GM18519 (cell line): ENCODE measurements at regions not wholly inside any gene's neighbourhood (a gene's known extent, or its start where the extent isn't known, plus 50 kb on each side); places are given as distances from the start of the nearest gene placed in this dataset.
A peak's percentile ranks its signal among the peaks of the same experiment; 100 is the strongest.

Experiments used
- ATAC-seq: cut with Tn5 transposase; IDR thresholded peaks from one replicate; pipeline ENCODE4 v1.9.1; 2021; ENCODE audit warnings: mild to moderate bottlenecking, moderate library complexity; ENCODE audit not compliant: unreplicated experiment, low FRiP score

DNA sequence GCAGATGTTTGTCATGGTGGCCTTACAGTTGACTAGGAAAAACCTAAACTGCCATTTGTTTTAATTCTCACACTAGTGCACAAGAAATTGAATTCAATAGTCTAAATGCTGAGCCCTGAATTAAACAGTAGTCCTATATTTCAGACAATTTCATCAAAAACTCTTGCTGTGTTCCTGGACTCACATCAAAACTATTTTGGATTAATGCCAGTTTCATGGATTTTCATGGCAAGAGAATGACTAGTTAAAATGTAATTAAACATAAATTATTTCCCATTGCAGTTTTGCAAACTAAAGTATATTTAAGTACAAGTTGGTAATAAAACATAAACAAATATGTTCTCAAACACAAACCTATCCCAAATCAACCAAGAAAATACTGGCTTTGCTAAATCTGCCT, 468.0 kb upstream of the PRICKLE1 start:
- no peak for ATAC-seq

- no peak for ATAC-seq
Observed at GRCh38 chr12:43054085-43054484, 464.5 kb upstream of the PRICKLE1 start.

DNA sequence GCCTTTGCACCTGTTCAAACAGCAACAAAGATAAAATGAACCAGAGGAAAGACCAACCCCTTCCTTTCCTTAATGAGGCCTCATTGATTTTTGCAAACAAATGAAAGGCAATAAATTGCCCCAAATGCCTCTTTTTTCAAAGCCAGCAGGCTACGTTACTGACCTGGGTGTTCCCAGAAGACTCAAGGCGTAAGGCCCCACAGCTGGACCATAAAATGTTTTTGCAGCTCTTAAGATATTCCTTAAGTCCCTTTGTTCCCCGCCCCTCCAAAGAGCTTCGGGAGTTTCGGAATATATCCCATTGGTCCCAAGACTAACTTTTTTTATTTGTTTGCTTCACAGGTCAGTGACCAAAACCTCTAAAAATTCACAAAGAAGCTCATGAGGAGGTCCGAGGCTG, 462.9 kb upstream of the PRICKLE1 start:
- no peak for ATAC-seq

- ATAC-seq: no peak
Observed at GRCh38 chr12:43044241-43044640, 454.7 kb upstream of the PRICKLE1 start.

GRCh38 chr12:43038991-43039390, 449.4 kb upstream of the PRICKLE1 start:
- no peak for ATAC-seq

DNA sequence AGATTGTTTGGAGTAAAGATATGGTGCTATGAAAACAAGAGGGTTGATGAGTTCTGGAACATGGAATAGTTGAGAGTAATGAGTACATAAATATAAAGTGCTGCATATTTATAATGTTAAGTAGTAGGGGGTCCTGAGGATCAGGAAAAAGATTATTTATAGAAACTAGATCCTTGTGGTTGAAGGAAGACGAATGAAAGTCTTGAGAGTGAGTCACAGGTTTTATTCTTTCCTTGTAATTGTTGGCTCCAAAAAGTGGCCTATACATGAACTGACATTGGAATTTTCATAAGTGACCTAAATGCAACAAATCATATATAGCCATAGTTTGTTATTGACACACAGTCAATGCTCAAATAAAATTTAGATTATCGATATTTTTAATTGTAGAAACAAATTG, 440.4 kb upstream of the PRICKLE1 start:
- no peak for ATAC-seq

DNA sequence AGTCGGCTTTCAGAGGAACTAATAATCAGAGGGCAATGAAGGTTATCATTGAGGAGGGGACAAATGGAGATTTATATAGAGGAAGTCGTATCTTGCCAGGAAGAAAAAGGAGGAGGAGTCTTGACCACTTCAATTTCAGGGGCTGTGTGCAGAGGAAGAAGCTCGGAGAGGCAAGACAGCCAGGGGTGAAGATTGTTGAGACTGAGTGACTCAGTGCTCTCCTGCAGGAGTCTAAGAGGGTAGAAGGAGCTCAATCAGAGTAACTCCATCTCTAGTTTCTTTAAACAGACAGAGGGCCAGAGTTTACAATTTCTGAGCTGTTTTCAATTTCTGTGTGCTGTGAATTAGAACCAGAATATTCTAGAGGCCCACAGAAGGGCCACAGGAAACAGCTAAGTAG, 439.3 kb upstream of the PRICKLE1 start:
- no peak for ATAC-seq

DNA sequence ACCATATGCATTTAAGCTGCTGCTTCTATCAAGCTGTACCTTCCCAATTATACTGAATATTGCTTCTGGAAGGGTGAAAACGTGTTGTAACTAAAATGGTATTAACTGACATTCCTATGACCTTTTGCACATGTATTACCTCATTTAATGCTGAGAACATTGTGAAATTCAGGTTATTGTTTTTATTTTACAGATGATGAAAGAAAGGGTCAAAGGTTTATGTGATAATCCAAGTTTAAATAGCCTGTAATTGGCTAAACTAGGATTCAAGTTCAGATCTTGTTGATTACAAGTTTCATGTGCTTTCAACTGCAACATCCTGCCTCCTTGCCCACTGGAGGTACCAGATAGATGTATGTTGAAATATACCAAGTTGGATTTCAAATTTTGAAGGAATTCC, 433.3 kb upstream of the PRICKLE1 start:
- no peak for ATAC-seq

- ATAC-seq: no peak
Observed at GRCh38 chr12:43015090-43015737, 425.7 kb upstream of the PRICKLE1 start.

DNA sequence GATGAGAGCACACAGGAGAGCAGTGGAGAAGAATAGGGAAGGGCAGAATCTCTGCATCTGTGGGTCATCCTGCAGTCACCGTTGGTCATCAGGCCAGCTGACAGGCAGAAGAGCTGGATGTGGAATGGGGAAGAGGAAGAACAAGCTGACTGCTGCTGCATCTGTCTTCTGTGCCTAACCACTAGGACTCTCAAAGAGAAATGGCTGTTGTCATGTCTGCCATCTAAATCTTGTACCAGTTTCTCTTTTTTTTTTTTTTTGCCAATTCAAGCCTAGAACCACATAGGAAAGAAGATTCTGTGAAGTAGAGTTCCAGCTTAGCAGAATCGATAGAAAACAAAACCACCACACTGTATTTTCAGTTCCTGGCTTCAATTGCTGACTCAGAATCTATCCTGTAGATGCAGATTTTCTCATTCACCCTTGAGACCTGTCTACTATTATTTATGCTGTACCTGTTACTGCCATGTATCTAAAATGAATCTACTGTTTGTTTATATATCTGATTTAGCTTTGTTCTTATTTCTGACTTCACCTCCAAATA, 421.9 kb upstream of the PRICKLE1 start:
- ATAC-seq: peak; percentile 92

DNA sequence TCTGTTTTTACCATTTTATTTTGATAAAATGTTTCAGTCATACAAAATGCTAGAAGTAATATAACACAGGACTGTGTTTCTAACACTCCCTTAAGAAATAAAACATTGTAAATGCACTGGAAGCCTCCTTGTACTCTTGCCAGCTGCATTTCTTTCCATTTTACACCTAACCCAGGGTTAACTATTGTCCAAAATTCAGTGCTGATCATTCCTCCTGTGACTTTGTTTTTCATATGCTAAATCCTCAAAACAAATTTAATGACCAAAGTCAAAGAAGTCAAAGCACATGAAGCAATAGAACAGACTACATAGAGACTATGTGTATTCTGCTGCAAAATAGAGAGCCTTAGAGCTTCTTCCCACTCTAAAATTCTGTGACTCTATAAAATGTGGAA, 420.3 kb upstream of the PRICKLE1 start:
- ATAC-seq: no peak

- no peak for ATAC-seq
Observed at GRCh38 chr12:43008953-43009845, 419.7 kb upstream of the PRICKLE1 start.

- no peak for ATAC-seq
Observed at GRCh38 chr12:43004908-43005307, 415.4 kb upstream of the PRICKLE1 start.

- ATAC-seq: no peak
Observed at GRCh38 chr12:43004141-43004540, 414.6 kb upstream of the PRICKLE1 start.

- no peak for ATAC-seq
Observed at GRCh38 chr12:42996869-42997431, 407.4 kb upstream of the PRICKLE1 start.

DNA sequence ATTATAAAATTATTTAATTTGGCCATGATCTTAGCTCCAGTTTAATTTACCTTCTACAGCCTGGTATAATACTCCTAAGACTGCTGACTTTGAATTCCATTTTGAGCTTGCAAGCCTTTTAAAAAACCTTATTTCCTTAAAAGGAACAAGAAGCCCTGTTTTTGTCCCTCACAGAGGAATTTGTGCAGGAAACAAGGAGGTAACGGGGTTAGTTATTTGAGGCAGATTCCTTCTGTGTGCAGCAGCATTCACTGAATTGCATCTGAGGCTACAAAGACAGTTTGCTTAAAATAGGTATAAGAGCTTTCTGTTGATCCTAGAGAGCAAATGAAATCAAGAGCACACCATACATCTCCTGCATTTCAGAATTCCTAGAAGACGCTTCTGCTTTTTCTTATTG, 403.3 kb upstream of the PRICKLE1 start:
- ATAC-seq: no peak

GRCh38 chr12:42990387-42990786, 400.8 kb upstream of the PRICKLE1 start:
- no peak for ATAC-seq

GRCh38 chr12:42987216-42987650, 397.7 kb upstream of the PRICKLE1 start:
- no peak for ATAC-seq

GRCh38 chr12:42985506-42985905, 396.0 kb upstream of the PRICKLE1 start:
- no peak for ATAC-seq

DNA sequence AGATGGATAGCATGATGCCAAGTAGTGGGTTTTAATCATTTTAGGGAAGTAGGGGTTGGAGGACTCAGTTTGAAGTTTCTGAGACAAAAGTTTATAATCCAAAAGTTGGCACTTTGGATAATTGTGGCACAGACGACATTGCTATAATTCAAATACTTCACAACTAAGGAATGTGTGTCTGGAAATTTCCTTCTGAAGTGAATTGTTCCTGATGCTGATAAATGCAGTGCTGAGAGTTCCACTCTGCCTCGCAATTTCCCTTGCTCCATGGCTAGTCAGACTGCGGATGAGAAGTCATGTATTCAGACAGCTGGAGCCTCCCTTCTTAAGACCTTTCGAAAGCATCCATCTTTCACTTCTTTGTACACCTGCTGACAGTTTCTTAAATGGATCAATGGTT, 393.3 kb upstream of the PRICKLE1 start:
- no peak for ATAC-seq

- no peak for ATAC-seq
Observed at GRCh38 chr12:42981379-42981778, 391.8 kb upstream of the PRICKLE1 start.
